GM13976 (cell line): ENCODE measurements at regions not wholly inside any gene's neighbourhood (a gene's known extent, or its start where the extent isn't known, plus 50 kb on each side); places are given as distances from the start of the nearest gene placed in this dataset.

Experiments
- DNase-seq: peaks from one replicate; pipeline ENCODE4 v3.0.0; 2012; ENCODE audit warnings: low spot score
- CTCF ChIP-seq: IDR thresholded peaks from 2 replicates; pipeline ENCODE4 v1.5.1; 2012; ENCODE audit warnings: borderline replicate concordance, mild to moderate bottlenecking; ENCODE audit not compliant: insufficient read depth; ENCODE audit errors: extremely low read depth, missing control alignments, control extremely low read depth
- in situ Hi-C: fragments of 300-500 bp; cut with MboI; formaldehyde crosslinking; loops from one replicate; pipeline ENCODE4 v1.12.0; 2022; ENCODE audit warnings: low sequenced_read_pairs, mixed read lengths, inconsistent platforms; ENCODE audit not compliant: unreplicated experiment

GRCh38 chr2:145743011-145743410 is 1223.1 kb upstream of the ZEB2 start:
- no peak for DNase-seq
- TF ChIP-seq CTCF, result no peak
- in situ Hi-C loops, result no loop called here

GRCh38 chr2:145741636-145742035 is 1221.7 kb upstream of the ZEB2 start:
- DNase-seq, result no peak
- TF ChIP-seq CTCF, result no peak
- in situ Hi-C loops, result no loop called here

GRCh38 chr2:145741181-145741580 is 1221.3 kb upstream of the ZEB2 start:
- no peak for TF ChIP-seq CTCF
- no peak for DNase-seq
- in situ Hi-C loops, result no loop called here

GRCh38 chr2:145740302-145740701 is 1220.4 kb upstream of the ZEB2 start:
- no peak for DNase-seq
- no peak for TF ChIP-seq CTCF
- in situ Hi-C loops, result no loop called here

GRCh38 chr2:145739681-145740080 is 1219.8 kb upstream of the ZEB2 start:
- in situ Hi-C loops, result no loop called here
- TF ChIP-seq CTCF, result no peak

GRCh38 chr2:145736871-145737270 is 1217.0 kb upstream of the ZEB2 start:
- TF ChIP-seq CTCF, result no peak
- in situ Hi-C loops, result no loop called here
- no peak for DNase-seq

More at GRCh38 chr2:145739681-145740080, 1219.8 kb upstream of the ZEB2 start:
- no peak for DNase-seq

- no peak for TF ChIP-seq CTCF
- in situ Hi-C loops, result no loop called here
- no peak for DNase-seq
These were observed 1211.5 kb upstream of the ZEB2 start for GRCh38 chr2:145731467-145731866.
